ENCODE measurements at regions not wholly inside any gene's neighbourhood (a gene's known extent, or its start where the extent isn't known, plus 50 kb on each side); places are given as distances from the start of the nearest gene placed in this dataset.

- intact Hi-C loops (cut with DNase I; ENCODE audit: low total_unique reads), result no loop called here
- 77 to 85% (median 80%) methylated on average over 3 of the region's 3 CpGs for WGBS, 5 donors
- Histone ChIP-seq H3K27ac (no peak overlapping the region), H3K4me1 (no peaks in the 10 kb centered on the region), H3K4me3 (no peak overlapping the region), H3K9me3 (no peaks in the 10 kb centered on the region), H3K36me3 (no peaks in the 10 kb centered on the region), H3K27me3 (replicated peaks in 1 of 7) (no peaks in the 10 kb centered on the region)
- TF ChIP-seq POLR2A (IDR thresholded peaks at IDR 0.05), result no peak
- no peak for DNase-seq
These were observed 143.4 kb upstream of the NWD2 start for GRCh38 chr4:37101182-37101581.

- Histone ChIP-seq H3K4me1 (no peaks in the 10 kb centered on the region), H3K36me3 (no peaks in the 10 kb centered on the region), H3K27me3 (replicated peaks in 1 of 7) (no peaks in the 10 kb centered on the region), H3K27ac (no peak overlapping the region), H3K9me3 (no peaks in the 10 kb centered on the region), H3K4me3 (no peak overlapping the region)
- no peak for DNase-seq
- intact Hi-C loops (cut with DNase I; ENCODE audit: low total_unique reads), result no loop called here
- WGBS, 5 donors, result 74 to 83% (median 77%) methylated on average over 2 of the region's 2 CpGs
- TF ChIP-seq CTCF (IDR thresholded peaks at IDR 0.05 in 8 of 11, conservative IDR thresholded peaks at IDR 0.05 in 3 of 11), result no peak
- no peak for TF ChIP-seq POLR2AphosphoS5 (IDR thresholded peaks at IDR 0.05)
These were observed 142.9 kb upstream of the NWD2 start for GRCh38 chr4:37101686-37102085.

GRCh38 chr4:37109756-37110155 is 134.8 kb upstream of the NWD2 start:
- Histone ChIP-seq H3K4me3 (no peak overlapping the region), H3K27ac (no peak overlapping the region), H3K4me1 (no peaks in the 10 kb centered on the region), H3K27me3 (replicated peaks in 1 of 7) (no peaks in the 10 kb centered on the region), H3K9me3 (no peaks in the 10 kb centered on the region), H3K36me3 (no peaks in the 10 kb centered on the region)
- WGBS, 5 donors, result 39 to 57% (median 47%) methylated on average over 1 of the region's 1 CpG
- TF ChIP-seq CTCF (IDR thresholded peaks at IDR 0.05 in 8 of 11, conservative IDR thresholded peaks at IDR 0.05 in 3 of 11) (no peak), POLR2AphosphoS5 (IDR thresholded peaks at IDR 0.05) (no peak), POLR2A (IDR thresholded peaks at IDR 0.05) (no peak)
- DNase-seq, result no peak
- intact Hi-C loops (cut with DNase I; ENCODE audit: low total_unique reads), result no loop called here

DNA sequence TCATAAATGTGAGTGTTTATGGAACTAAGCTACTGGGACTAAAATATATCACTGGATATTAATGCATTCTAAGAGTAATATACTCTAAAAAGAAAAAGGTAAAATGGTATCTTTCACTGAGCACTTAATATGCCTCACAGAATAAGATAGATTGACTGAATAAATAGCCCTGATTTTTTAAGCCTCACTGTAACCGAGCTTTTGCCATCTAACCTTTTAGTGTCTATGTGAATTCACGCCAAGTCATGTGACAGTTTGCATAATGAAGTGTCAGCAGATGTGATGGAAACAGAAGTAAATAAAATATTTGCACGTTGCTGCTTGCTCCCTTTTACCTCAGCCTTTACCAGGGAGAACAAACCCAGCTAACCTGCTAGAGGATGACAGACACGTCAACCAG is 119.7 kb upstream of the NWD2 start:
- Histone ChIP-seq H3K4me3 (no peak overlapping the region), H3K9me3 (no peaks in the 10 kb centered on the region), H3K4me1 (no peaks in the 10 kb centered on the region), H3K27ac (no peak overlapping the region), H3K27me3 (replicated peaks in 1 of 7) (no peaks in the 10 kb centered on the region), H3K36me3 (no peaks in the 10 kb centered on the region)
- no peak for DNase-seq
- 69 to 87% (median 73%) methylated on average over 4 of the region's 4 CpGs for WGBS, 5 donors
- intact Hi-C loops (cut with DNase I; ENCODE audit: low total_unique reads), result no loop called here
- TF ChIP-seq POLR2A (IDR thresholded peaks at IDR 0.05), result no peak
- TF ChIP-seq CTCF (IDR thresholded peaks at IDR 0.05 in 8 of 11, conservative IDR thresholded peaks at IDR 0.05 in 3 of 11), result no peak
- TF ChIP-seq POLR2AphosphoS5 (IDR thresholded peaks at IDR 0.05), result no peak

DNA sequence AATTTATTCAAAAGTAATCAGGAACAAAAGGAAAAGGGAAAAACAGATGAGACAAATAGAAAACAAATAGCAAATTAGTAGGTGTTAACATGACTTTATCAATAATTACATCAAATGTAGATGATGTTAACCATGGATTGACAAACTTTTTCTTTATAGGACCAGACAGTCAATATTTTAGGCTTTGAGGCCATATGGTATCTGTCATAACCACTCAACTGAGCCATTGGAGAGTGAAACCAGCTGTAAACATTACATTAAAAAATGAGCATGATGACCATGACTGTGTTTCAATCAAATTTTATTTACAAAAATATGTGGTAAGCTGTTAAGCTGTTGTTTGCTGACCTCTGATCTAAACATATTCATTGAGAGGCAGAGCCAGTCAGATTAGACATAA is 118.5 kb upstream of the NWD2 start:
- Histone ChIP-seq H3K9me3 (no peaks in the 10 kb centered on the region), H3K36me3 (no peaks in the 10 kb centered on the region), H3K4me3 (no peak overlapping the region), H3K27ac (no peak overlapping the region), H3K27me3 (replicated peaks in 1 of 7) (no peaks in the 10 kb centered on the region), H3K4me1 (no peaks in the 10 kb centered on the region)
- no peak for DNase-seq
- intact Hi-C loops (cut with DNase I; ENCODE audit: low total_unique reads), result no loop called here
- TF ChIP-seq POLR2A (IDR thresholded peaks at IDR 0.05) (no peak), CTCF (IDR thresholded peaks at IDR 0.05 in 8 of 11, conservative IDR thresholded peaks at IDR 0.05 in 3 of 11) (no peak), POLR2AphosphoS5 (IDR thresholded peaks at IDR 0.05) (no peak)
